KMS-11 (cell line): ENCODE measurements at regions not wholly inside any gene's neighbourhood (a gene's known extent, or its start where the extent isn't known, plus 50 kb on each side); places are given as distances from the start of the nearest gene placed in this dataset.

ENCODE experiments used
- H2AFZ ChIP-seq: fragments of 200-600 bp; sonication (generic); 2 replicates; pipeline ENCODE4 v1.6.1; 2016; ENCODE audit warnings: antibody characterized with exemption, mixed run types, low read depth
- H3K27ac ChIP-seq: fragments of 200-600 bp; sonication (generic); 2 replicates; pipeline ENCODE4 v1.6.1; 2016; ENCODE audit warnings: mild to moderate bottlenecking, mixed run types
- H3K27me3 ChIP-seq: fragments of 200-600 bp; sonication (generic); 2 replicates; pipeline ENCODE4 v1.6.1; 2017; ENCODE audit warnings: mild to moderate bottlenecking, low read depth, mixed run types, moderate library complexity; ENCODE audit not compliant: insufficient read depth
- H3K36me3 ChIP-seq: fragments of 200-600 bp; sonication (generic); 2 replicates; pipeline ENCODE4 v1.6.1; 2017; ENCODE audit warnings: mild to moderate bottlenecking, mixed run types; ENCODE audit not compliant: insufficient read depth
- H3K4me1 ChIP-seq: fragments of 200-600 bp; sonication (generic); 2 replicates; pipeline ENCODE4 v1.6.1; 2016; ENCODE audit warnings: mild to moderate bottlenecking, low read depth, mixed run types; ENCODE audit not compliant: poor library complexity, severe bottlenecking
- H3K4me2 ChIP-seq: fragments of 200-600 bp; sonication (generic); 2 replicates; pipeline ENCODE4 v1.7.0; 2016; ENCODE audit warnings: mild to moderate bottlenecking, mixed run types
- H3K4me3 ChIP-seq: fragments of 200-600 bp; sonication (generic); IDR thresholded peaks from 2 replicates; pipeline ENCODE4 v1.6.1; 2017; ENCODE audit warnings: low read depth, low read length, mixed read lengths; ENCODE audit not compliant: insufficient read depth
- H3K79me2 ChIP-seq: fragments of 200-600 bp; sonication (generic); 2 replicates; pipeline ENCODE4 v1.6.1; 2016; ENCODE audit warnings: low read depth, mixed run types; ENCODE audit not compliant: insufficient read depth
- H3K9ac ChIP-seq: fragments of 200-600 bp; sonication (generic); 2 replicates; pipeline ENCODE4 v1.6.1; 2016; ENCODE audit warnings: mild to moderate bottlenecking, mixed run types
- H4K20me1 ChIP-seq: fragments of 200-600 bp; sonication (generic); 2 replicates; pipeline ENCODE4 v1.6.1; 2016; ENCODE audit warnings: mild to moderate bottlenecking, mixed run types; ENCODE audit not compliant: insufficient read depth
- TF ChIP-seq, protein P1 (sequence below): fragments of 200-600 bp; sonication (generic); conservative IDR thresholded peaks from 2 replicates; pipeline ENCODE4 v1.6.1; 2017; ENCODE audit warnings: low read depth, mild to moderate bottlenecking, antibody characterized with exemption, low read length, moderate library complexity, mixed read lengths

- H2AFZ ChIP-seq: no peak overlapping the region; the same call in 1 of the 2 replicates
- TF ChIP-seq, protein P1, sequence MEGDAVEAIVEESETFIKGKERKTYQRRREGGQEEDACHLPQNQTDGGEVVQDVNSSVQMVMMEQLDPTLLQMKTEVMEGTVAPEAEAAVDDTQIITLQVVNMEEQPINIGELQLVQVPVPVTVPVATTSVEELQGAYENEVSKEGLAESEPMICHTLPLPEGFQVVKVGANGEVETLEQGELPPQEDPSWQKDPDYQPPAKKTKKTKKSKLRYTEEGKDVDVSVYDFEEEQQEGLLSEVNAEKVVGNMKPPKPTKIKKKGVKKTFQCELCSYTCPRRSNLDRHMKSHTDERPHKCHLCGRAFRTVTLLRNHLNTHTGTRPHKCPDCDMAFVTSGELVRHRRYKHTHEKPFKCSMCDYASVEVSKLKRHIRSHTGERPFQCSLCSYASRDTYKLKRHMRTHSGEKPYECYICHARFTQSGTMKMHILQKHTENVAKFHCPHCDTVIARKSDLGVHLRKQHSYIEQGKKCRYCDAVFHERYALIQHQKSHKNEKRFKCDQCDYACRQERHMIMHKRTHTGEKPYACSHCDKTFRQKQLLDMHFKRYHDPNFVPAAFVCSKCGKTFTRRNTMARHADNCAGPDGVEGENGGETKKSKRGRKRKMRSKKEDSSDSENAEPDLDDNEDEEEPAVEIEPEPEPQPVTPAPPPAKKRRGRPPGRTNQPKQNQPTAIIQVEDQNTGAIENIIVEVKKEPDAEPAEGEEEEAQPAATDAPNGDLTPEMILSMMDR: no peak
- no peaks in the 10 kb centered on the region for H3K36me3 ChIP-seq
- H3K9ac ChIP-seq: no peak overlapping the region
- no peaks in the 10 kb centered on the region for H3K79me2 ChIP-seq
- no peak overlapping the region for H3K27ac ChIP-seq
- H3K4me1 ChIP-seq: no peaks in the 10 kb centered on the region
- no peak overlapping the region for H3K4me3 ChIP-seq
- peaks cover 35% of the 10 kb centered on the region for H3K27me3 ChIP-seq
- H4K20me1 ChIP-seq: no peaks in the 10 kb centered on the region
- H3K4me2 ChIP-seq: no peak overlapping the region
These were observed 85.5 kb downstream of the RIPK4 start for GRCh38 chr21:41681348-41681801.

- TF ChIP-seq, protein P1: no peak
- Histone ChIP-seq H3K4me1 (no peaks in the 10 kb centered on the region), H3K36me3 (no peaks in the 10 kb centered on the region), H3K4me2 (no peak overlapping the region), H3K79me2 (no peaks in the 10 kb centered on the region), H3K9ac (no peak overlapping the region), H3K4me3 (no peak overlapping the region), H3K27me3 (peaks cover 35% of the 10 kb centered on the region), H4K20me1 (no peaks in the 10 kb centered on the region), H3K27ac (no peak overlapping the region), H2AFZ (no peak overlapping the region)
These were observed 86.2 kb downstream of the RIPK4 start for GRCh38 chr21:41680444-41681347.

DNA sequence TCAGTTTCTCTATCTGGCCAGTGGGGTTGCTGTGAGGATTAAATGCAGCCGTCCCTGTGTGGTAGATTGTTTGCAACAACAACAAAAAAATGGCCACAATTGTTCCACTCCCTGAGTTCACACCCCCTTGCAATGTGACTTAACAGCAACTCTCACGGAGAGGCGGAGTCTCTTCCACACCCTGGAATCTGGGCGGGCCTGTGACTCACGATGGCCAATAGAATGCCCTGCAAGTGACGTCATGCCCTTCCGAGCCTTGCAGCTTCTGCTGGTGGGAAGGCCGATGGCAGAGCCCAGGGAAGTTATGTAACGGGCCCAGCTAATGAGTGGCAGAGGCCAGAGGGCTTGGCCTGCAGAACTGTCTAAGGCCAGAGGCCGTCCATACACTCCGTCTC, 87.9 kb downstream of the RIPK4 start:
- no peaks in the 10 kb centered on the region for H3K79me2 ChIP-seq
- H3K9ac ChIP-seq: no peak overlapping the region
- peaks cover 27% of the 10 kb centered on the region for H3K27me3 ChIP-seq
- H3K4me1 ChIP-seq: no peaks in the 10 kb centered on the region
- TF ChIP-seq, protein P1: no peak
- H3K36me3 ChIP-seq: no peaks in the 10 kb centered on the region
- H3K27ac ChIP-seq: no peak overlapping the region
- H4K20me1 ChIP-seq: no peaks in the 10 kb centered on the region
- H3K4me3 ChIP-seq: no peak overlapping the region
- no peak overlapping the region for H3K4me2 ChIP-seq
- no peak overlapping the region for H2AFZ ChIP-seq

DNA sequence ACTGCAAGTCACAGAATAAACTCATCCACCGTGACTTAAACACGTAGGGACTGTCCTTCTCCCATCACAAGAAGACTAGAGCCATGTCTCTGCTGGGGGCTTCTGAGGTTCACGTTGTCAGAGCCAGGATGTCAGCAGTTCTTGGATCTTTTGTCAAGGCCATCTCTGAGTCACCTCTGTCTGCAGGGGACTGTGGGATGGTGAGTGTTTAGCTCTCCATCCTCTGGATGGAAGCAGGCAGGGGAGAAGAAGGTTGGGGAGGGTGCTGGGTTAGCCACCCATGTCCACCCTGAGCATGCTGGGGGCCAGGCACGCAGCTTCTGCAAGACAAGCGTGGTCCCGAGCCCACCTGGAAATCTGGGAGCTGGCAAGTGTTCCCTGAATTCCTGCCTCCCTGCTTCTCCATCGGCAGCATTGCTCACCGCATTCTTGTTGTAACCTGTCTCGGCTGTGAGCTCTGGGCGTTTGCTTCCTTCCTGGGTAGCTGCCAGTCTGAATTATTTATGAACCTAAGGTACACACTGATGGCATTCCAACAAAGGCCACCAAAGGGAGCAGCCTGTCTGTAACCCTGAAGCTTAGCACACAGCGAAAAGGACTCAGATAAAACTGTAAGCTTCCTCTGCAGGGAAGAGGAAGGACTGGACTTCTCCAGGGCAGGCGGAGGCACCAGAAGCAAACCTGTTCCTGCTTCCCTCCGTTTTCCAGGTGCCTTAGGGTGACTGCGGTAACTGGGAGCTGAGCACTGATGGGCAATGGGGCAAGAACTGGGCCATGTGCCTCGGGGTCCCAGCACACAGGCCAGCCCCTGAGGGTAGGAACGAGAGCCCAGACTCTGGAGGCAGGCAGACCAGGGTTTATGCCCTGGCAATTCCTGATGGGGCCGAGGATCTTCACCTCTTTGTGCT, 88.6 kb downstream of the RIPK4 start:
- Histone ChIP-seq H4K20me1 (no peaks in the 10 kb centered on the region), H3K4me2 (no peak overlapping the region), H3K4me1 (no peaks in the 10 kb centered on the region), H3K79me2 (no peaks in the 10 kb centered on the region), H3K36me3 (no peaks in the 10 kb centered on the region), H3K27me3 (peaks cover 23% of the 10 kb centered on the region), H3K4me3 (no peak overlapping the region), H3K27ac (no peak overlapping the region), H2AFZ (no peak overlapping the region), H3K9ac (no peak overlapping the region)
- TF ChIP-seq, protein P1: no peak
